COLO829 (cell line): ENCODE measurements at regions not wholly inside any gene's neighbourhood (a gene's known extent, or its start where the extent isn't known, plus 50 kb on each side); places are given as distances from the start of the nearest gene placed in this dataset.
A peak's percentile ranks its signal among the peaks of the same experiment; 100 is the strongest.

Experiments
- DNase-seq: peaks from one replicate; pipeline ENCODE4 v3.0.0; 2012; ENCODE audit warnings: low spot score

DNA sequence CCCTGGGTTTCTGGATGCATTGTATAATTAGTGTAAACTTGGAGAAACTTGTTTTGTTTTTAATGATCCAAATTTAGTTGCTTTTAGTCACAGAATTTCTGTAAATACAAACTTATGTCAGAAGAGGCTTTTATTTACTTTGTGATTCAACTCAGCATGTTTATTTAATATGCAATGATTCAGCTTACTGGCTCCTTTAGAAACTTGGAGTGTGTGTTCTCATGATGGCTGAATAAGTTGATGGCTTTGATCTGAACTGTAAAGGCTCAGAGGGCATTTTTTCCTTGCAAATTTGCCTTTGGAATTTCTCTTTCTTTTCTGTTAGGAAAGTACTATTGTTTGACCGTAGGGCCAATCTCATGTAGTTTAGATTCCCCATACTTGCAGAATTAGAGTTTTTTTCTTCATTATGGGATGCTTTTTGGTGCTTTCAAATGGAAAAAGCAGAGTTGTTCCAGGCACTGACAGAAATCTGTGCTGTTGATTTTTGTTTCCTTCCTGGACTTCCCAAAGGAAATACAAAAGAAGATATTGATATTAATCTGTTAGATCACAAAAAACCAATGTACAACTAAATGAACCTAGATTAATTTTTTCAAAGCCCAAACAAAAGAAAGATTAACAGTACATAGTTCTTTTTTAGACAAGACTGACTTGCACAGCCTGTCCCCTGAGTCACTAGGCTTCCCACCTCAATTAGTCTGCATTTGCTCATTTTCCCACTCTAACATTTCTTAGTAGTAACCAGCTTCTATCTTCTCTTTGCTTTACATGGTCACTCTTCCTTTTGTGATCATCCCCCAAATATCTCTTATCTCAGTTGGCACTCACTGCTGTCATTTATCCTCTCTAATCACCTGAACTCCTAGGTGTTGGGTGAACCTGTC, 96.8 kb upstream of the AGR3 start:
- no peak for DNase-seq

DNA sequence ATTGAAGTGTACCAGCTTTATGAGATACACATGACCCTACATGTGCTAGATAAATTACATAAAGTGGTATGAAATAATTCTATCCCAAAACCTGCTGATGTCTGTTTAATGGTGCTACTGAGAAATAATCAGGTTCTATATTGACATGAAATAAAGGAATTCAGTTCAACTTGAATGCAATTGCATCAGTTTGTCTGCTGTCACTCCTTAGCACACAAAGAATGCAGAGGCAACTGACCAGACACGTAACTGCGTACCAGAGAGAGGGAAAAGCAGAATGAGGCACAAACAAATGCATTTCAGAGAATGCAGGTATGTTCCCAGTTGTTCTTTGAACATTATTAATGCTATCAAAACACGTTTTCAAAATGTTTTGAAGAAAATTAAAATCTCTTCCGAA, 98.8 kb upstream of the AGR3 start:
- DNase-seq: no peak

DNA sequence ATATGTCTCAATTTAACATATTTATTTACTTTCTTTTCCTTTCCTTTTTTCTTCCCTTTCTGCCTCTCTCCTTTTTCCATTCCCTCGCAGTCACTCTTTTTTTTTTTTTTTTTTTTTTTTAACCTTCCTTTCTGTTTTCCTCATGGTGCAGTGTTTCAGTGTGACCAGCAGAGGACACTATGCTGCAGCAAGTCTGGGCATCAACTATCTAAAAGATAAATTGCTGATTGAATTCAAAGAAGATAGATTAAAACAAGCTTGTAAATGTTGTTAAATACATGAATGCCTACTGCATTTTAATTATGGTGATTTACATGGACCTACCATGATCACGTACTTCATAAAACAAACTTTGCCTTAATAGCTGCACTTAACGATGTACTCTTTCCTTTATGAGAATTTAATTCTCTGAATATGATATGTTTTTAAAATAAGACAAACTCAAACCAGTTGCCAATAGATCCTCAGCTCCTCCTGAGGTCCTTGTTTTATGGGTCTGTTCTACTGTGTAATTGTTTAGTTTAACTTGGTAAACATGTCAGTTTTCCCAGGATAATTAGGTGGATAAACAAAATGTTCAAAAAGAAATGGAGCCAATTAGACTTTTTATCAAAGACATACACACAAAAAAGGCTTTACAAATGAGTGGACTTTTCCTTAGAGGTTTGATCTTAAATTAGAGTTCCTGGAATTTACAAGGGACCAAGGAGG, 101.0 kb upstream of the AGR3 start:
- DNase-seq: peak; percentile 40

DNA sequence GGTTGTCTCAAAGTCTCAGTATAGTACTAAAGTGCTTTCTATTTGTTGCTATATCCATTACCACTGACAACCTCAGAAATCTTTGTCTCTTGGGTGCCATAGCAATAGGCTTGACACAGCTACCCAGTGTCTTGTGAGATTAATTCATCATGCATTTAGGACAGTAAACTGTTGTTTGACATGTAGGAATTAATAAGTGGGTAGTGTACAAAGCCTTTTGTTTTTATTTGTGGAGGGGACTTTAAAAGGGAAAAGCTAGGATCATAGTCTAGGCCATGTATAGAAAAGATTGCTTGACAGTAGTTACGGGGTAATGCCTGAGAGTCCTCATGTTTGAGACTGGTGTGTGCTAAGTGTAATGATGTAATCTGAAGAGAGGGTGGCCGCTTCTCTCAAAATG, 102.6 kb upstream of the AGR3 start:
- peak; percentile 59 for DNase-seq

DNA sequence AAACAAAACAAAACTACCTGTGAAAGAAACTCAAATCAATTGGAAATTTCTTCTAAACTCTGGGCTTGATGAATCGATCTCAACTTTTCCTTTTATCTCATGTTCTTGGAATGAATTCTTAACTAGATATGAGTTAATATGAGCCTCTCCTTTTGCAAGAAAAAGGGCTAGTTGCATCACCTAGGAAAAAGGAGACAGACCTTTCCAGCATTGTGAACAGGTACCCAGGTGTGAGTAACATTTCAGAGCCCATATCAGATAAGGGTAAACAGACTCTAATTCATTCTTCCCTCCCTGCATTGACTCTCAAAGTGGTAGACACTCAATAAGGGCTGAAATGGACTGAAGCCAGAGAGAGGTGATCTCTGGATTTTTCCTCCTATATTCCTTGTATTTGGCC, 103.8 kb upstream of the AGR3 start:
- DNase-seq: no peak

DNA sequence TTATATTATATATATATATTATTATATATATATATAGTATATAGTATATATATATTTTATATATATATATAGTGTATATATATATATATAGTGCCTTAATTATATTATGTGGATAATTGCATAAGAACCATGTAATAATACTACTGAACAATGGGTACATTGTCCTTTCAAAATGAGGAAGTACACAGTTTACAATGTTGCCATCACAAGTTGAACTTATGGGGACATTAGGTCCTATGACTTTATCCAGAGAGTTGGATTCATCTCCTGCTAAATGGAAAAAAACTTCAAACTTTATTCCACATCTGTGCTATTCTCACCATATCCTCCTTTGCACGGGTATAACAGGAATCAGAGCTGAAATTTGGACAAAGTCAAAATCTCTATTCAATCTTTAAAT, 105.0 kb upstream of the AGR3 start:
- peak; percentile 42 for DNase-seq

DNA sequence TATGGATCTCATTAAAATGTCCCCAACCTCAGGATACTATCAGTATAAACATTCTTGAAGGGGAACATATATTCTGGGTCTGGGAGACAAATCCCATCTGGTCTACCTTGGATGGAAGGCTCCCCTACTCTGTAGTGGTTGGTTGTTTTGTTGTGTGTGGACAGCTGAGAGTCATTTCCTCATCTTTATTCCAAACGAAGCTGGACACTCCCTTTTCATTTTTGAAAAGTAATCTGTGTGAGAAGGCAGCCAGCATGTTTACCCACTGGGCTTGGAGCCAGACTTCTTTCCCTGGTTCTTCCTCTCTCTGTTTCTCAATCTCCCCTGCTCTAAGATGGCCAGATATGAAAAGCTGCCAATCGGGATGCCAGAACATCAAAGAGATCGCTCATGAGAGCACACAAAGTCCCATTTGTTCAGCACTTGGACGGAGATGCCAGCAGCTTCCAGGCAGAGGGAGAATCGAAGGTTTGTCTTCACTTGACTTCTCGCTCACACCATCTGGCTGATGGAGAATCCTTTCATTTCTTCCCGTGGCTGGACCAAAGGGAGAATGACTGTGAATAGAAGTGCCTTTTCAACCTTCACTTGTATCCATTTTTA, 108.1 kb upstream of the AGR3 start:
- DNase-seq: peak; percentile 99

DNA sequence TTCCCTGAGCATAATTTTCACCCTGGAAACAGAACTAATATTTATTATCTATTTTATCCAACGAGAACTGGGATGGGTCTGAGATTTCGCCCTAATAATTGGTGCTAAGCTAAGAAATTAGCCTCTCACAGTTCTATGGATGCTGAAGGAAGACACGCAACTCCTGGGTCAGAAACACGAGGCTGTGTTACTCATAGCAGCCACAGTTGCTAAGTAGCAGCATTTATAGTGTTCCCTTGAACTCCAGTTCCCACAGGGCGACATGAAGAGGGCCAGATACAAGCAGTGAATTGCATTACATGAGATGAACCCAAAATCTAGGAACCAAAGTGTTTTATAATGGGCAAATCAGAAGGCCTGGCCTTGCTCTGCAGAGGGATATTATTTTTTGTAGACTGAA, 109.8 kb upstream of the AGR3 start:
- no peak for DNase-seq

DNA sequence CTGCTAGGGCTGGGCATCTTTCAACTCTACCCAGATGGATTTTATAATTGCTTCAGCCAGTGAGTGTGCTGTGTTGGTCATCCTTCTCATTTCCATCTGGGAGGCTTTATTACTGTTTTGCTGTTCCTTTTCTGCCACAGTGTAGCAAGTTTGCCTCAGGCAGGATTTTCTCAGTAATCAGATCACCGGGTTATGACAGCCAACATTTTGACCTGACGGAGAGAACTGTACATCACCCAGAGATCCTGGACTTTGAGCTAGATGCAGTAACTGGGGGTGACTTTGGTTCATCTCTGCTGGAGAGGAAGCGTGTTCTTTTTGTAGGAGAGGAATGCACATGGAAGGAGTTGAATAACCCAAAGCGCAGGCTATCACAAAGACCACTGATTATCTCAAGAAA, 111.8 kb upstream of the AGR3 start:
- DNase-seq: no peak

DNA sequence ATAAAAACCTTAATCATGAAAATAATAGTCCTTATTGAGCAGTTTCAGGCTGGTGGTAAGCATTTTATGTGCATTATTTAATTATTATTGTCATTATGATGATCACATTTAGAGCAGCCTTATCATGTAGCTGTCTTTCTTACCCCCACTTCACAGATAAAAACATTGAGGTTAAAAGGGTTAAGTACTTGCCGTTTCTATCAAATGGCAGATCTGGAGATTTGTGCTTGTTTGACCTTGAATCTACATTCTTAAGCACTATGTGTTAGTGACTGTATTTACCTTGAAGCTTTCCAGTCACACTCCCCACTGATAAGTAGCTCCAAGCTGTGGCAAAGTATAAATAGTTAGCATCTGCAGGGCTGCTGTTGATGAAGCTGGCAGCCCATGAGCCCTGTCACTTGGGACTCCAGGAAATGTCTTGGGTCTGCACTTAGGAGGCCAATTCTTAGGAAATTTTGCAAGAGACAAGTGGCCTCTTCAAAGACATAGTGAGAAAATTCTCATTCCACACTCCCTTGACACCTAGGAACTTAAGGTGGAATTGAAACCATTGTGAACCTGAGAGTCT, 116.8 kb upstream of the AGR3 start:
- no peak for DNase-seq

DNA sequence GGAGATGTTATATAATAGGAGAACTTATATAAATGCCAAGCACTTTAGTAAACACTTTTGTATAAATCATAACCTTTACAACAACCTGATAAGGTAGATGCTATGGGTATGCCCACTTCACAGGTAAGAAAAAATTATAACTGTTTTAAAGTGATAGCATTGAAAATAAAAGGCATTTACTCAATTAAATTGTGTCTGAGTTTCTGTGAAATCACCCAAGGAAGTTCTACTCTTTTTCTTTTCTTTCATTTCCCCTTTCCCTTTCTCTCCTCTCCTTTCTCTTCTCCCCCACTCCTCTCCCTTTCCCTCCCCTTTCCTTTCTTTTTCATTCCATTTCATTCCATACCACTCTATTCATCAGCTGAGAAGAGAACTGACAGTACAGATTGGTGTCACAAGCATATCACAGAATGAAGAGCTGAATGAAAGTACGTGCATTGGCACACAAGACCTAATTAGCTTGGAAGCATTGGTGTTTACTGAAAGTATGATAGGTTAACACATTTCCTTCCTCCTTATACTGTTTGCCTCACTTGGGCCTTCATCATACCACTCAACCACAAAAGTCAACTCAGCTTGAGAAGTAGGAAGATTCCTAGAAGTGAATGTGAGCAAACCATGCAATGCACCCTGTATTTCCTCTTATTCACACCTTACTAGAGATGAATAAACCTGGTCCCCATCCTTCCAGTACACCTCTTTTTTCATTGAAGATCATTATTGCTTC, 117.9 kb upstream of the AGR3 start:
- no peak for DNase-seq

DNA sequence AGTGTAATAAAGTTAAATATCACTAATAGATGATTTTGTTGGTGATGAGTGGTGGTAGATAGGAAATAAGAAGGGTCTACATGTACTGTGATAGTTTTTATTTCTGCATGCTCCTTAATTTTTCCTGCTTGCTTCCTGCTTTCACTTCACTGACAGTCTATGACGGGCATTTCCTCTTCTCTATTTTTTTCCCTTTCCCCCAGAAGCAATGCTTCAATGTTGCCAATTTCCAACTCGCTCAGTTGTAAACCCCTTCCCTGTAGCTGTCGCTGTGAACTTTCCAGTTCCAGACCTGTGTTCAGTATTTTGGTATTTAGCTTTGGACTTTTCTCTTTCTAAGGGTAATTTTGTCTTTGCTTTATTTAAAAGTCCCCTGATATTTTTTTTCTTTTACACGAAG, 123.5 kb upstream of the AGR3 start:
- no peak for DNase-seq

DNA sequence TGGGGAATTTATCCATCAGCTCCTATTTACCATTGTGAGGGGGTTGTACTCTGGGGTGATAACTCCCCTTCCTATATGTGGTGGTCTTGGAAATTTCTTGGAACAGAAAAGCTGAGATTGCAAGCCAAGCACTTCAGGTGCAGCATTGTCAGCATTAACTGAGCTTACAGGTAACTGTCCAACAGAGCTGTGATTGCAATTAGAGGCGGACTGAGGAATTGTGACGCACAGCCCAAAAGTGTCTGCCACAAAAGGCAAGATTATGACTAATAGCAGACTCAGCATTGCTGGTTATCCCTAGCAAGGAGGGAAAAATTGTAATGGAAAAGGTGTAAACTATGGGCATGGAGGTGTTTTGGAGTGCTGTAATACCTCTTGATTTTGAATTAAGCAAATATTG, 126.1 kb upstream of the AGR3 start:
- no peak for DNase-seq

DNA sequence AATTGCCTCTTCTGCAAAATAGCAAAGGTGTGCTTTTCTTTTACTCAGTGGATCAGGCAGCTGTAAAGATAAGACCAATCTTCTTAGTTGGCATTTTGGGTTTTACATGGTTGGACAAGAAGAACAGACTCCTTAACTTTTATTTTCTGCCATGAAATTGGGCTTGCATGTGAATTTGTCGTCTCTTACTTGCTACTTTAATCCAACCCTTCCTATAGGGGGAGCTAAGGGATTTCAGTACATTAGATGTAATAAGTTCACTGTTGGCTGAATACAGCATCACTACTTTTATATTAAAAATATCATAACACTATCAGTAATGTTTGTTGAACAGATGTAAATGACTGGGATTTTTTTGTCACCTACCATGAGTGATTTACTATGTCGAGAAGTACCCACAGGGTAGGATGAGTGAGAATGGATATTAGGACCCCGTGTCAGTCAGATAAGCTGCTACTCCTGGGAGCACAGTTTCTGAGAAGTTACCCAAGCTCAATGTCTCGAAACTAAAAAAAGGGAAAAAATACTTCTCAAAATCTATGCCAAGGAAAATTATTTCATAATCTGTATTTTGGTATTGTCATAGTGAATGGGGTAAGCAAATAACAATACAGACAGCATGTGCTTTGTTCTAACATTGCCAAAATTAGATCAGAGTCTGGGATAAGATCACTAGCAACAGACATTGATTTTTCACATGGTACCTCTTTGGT, 127.4 kb upstream of the AGR3 start:
- DNase-seq: peak; percentile 45

DNA sequence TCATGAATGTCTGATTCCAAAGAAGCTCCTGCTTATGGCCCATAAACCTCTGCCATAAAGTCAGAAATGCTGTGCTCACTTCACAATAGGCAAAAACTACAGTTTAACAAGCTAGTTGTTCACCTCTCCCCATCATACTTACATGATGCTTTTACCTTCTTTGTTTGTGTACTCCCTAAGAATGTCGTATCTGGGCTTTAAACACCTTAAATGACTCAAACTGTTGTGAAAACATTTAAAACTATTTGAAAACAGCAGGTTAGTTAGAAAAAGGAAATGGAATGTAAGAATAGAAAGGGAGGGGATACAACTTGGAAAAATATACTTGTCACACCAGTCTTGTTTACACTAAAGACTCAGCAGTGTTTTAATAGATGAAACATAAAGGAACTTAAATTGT, 128.2 kb upstream of the AGR3 start:
- DNase-seq: no peak

DNA sequence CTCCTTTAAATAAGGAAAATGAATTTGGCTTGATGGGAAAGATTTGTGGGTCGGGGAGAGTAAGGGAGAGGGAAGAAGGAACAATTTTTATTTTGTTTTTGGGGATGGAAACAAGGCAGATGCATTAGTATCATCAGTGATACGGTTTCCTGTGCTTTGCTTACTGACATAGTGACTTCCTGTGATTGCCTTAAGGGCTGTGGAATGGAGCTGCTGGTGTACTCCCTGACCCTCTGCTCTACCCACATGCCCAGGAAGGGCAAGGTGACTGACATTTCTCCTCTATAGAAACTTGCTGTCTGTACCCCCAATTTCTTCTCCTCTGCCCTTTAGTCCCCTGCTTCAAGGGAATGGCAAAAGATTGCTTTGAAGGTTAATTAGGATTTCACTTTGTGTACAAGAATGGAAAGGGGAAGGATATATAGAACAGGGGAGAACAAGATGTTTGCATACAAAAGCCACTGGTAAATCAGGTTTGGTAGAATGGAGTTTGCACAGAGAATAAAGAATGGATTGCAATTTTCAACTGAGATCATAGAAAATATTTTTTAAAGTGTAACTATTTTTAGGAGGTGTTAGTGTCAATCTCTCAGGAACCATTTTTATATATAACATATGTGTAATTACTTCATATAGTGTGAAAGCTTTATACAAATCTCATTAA, 129.0 kb upstream of the AGR3 start:
- DNase-seq: no peak

DNA sequence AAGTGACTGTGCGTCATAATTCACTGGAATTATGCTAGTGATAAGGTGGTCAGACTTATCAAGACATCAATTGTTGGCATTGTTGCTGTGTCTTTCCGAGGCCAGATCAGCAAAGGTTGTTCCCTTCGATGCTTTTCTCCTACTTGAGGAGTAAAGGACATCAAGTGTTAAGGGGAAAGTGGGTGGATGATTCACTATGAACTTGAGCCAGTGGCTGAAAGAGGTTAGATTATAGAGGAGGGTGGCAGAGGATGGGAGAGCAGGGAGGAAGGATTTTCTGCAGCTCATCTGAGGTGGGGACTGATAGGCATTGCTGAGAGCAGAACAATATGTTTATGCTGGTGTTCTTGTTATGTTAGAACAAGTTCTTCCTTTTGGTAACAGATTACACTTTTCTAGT, 131.4 kb upstream of the AGR3 start:
- no peak for DNase-seq

DNA sequence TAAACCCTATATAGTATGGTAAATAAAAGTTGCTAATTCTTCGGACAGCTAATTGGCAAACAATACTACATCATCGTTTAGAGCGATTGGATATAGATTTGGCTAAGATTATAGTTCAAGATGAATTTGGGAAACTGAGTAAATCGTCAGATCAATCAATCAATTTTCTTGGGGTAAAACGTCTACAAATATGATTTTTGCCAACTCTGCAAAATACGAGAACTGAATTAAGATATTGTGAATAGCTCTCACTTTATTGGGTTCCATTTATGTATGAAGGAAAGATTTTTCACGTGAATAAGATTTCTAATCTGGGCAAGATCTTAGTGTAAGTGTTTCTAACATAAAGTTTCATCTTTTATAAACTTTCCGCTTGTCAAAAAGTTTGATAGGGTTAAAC, 132.9 kb upstream of the AGR3 start:
- no peak for DNase-seq

DNA sequence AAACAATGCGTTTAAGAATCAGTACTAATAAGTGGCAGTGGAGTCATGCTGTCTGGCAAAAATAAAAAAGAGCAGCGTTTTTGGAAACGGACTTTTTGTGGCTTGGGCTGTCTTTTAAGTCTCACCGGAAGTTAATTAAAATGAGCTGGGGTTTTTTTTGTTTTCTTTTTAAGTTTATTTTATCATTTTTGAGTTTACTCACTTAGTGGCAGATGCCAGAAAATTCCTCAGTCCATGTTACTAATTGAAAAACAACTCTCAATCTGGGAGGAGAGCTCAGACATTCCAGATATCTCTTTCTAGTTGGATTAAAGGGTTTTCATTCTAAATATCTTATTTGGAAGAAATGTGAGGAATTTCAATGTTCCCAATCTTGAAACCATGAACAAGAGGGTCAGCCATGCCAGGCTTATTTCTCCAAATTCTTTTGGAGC, 133.8 kb upstream of the AGR3 start:
- DNase-seq: no peak

DNA sequence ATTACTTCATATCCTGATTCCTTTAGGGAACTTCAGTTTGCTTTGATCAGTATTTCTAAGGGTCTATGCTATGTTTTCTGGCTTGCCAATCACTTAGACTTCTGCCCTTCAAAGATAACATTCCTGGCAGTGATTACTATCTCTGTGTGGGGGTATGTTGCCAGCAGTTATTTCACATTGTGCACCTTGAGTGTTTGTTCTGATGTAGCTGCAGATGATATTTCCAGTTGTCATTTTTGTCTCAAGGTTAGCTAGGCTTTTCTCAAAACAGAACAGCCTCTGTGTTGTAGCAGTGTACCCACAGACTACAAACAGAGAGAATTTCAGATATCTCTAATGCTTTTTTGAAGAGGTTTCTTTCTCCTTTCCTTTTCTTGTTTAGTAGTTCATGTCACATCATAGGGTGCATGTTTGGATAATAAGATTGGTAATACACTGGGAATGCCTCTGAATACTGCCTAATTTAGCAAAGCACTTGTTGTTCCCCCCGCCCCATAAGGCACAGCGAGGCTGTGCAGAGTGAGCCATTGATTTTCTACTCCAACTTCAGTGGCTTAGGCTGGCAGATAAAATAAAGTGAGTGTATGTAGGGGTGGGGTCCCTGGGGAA, 134.7 kb upstream of the AGR3 start:
- DNase-seq: no peak

DNA sequence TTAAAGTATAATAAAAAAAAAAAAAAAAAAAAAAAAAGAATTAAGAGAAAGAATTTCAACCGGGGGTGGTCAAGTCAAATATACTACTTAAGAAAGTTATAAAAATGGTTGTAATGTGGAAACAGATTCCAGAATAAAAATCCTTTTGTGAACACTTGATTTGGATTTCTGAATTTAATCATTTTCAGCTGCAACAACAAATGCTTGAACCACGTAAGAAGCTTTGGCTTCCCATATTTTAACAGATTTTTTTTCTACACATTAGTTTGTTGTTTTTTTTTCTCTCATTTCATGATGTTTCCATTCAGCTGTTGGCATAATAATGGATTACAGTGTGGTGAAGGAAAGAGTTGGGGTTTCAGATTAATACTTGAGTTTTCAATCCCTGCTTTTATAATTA, 137.3 kb upstream of the AGR3 start:
- no peak for DNase-seq
